Smooth muscle cell (in vitro differentiated cells): ENCODE measurements at regions not wholly inside any gene's neighbourhood (a gene's known extent, or its start where the extent isn't known, plus 50 kb on each side); places are given as distances from the start of the nearest gene placed in this dataset.
"Not testable (repeated sequence)": the region's sequence is repeated elsewhere in the genome, so short reads cannot be mapped to it uniquely, and the experiment has no call there.

Experiments
- DNase-seq: peaks from one replicate; lab custom pipeline; 2025; ENCODE audit not compliant: unreplicated experiment; lab: John Stamatoyannopoulos, UW
- H2AFZ ChIP-seq: fragments of 200-600 bp; sonication (generic); 2 replicates; pipeline ENCODE4 v1.6.0; 2016; ENCODE audit warnings: antibody characterized with exemption, low read depth, mild to moderate bottlenecking
- H3F3A ChIP-seq: fragments of 200-600 bp; sonication (generic); 2 replicates; pipeline ENCODE4 v1.6.0; 2017; ENCODE audit warnings: antibody characterized with exemption, low read depth
- H3K27ac ChIP-seq: fragments of 200-600 bp; sonication (generic); 2 replicates; pipeline ENCODE4 v1.5.1; 2016; ENCODE audit warnings: low read depth, mild to moderate bottlenecking
- H3K27me3 ChIP-seq: fragments of 200-600 bp; sonication (generic); 2 replicates; pipeline ENCODE4 v1.6.1; 2016; ENCODE audit warnings: low read depth, mild to moderate bottlenecking
- H3K36me3 ChIP-seq: fragments of 200-600 bp; sonication (generic); 2 replicates; pipeline ENCODE4 v1.5.1; 2016; ENCODE audit warnings: low read depth
- H3K4me1 ChIP-seq: fragments of 200-600 bp; sonication (generic); 2 replicates; pipeline ENCODE4 v1.5.1; 2016; ENCODE audit warnings: low read depth
- H3K4me2 ChIP-seq: fragments of 200-600 bp; sonication (generic); 2 replicates; pipeline ENCODE4 v1.6.0; 2016; ENCODE audit warnings: mild to moderate bottlenecking
- H3K4me3 ChIP-seq: fragments of 200-600 bp; sonication (generic); 2 replicates; pipeline ENCODE4 v1.5.1; 2016; ENCODE audit warnings: mild to moderate bottlenecking
- H3K79me2 ChIP-seq: fragments of 200-600 bp; sonication (generic); 2 replicates; pipeline ENCODE4 v1.6.0; 2016; ENCODE audit warnings: low read depth, mild to moderate bottlenecking
- H3K9ac ChIP-seq: fragments of 200-600 bp; sonication (generic); 2 replicates; pipeline ENCODE4 v1.6.0; 2016; ENCODE audit warnings: low read depth
- H3K9me3 ChIP-seq: fragments of 200-600 bp; sonication (generic); replicated peaks from 2 replicates; pipeline ENCODE4 v1.5.1; 2016; ENCODE audit warnings: low read depth
- H4K20me1 ChIP-seq: fragments of 200-600 bp; sonication (generic); 2 replicates; pipeline ENCODE4 v1.6.0; 2016; ENCODE audit warnings: low read depth
- WGBS: methylation state at CpG from one replicate; pipeline ENCODE4 v1.1.7; 2016; ENCODE audit warnings: low lambda C conversion rate; 5-methylcytosine and 5-hydroxymethylcytosine counted together
- TF ChIP-seq, protein P1 (sequence below): fragments of 200-600 bp; sonication (generic); IDR thresholded peaks from 2 replicates; pipeline ENCODE4 v1.5.1; 2017; ENCODE audit warnings: borderline replicate concordance, mild to moderate bottlenecking, antibody characterized with exemption; ENCODE audit not compliant: insufficient read depth, poor library complexity, severe bottlenecking

DNA sequence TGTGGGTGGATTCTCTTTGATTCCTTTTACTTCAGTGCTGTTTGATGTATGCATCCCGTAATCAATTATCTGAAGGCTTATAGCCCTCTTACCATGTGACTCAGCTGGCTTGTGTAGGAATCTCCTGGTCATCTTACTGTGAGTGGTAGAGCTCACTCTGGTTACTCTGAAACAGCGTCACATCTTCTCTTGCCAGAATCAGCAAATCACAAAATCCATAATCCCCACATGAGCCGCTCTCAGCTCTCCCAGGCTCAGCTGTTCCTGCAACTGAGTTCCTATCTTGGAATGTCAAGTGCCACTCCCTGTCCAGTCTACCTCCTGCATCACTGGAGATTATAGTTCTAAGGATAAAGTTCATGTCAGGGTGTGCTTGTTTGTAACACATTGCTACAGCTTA lies 278.0 kb downstream of the FBXO8 start:
- TF ChIP-seq, protein P1, sequence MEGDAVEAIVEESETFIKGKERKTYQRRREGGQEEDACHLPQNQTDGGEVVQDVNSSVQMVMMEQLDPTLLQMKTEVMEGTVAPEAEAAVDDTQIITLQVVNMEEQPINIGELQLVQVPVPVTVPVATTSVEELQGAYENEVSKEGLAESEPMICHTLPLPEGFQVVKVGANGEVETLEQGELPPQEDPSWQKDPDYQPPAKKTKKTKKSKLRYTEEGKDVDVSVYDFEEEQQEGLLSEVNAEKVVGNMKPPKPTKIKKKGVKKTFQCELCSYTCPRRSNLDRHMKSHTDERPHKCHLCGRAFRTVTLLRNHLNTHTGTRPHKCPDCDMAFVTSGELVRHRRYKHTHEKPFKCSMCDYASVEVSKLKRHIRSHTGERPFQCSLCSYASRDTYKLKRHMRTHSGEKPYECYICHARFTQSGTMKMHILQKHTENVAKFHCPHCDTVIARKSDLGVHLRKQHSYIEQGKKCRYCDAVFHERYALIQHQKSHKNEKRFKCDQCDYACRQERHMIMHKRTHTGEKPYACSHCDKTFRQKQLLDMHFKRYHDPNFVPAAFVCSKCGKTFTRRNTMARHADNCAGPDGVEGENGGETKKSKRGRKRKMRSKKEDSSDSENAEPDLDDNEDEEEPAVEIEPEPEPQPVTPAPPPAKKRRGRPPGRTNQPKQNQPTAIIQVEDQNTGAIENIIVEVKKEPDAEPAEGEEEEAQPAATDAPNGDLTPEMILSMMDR = no peak
- Histone ChIP-seq H3K9me3 (no peaks in the 10 kb centered on the region), H3K4me2 (peak overlapping the region; percentile 56), H3K27me3 (no peaks in the 10 kb centered on the region), H3F3A (no peaks in the 10 kb centered on the region), H3K27ac (peak overlapping the region; percentile 76), H3K4me1 (peaks cover 5% of the 10 kb centered on the region), H2AFZ (peak overlapping the region; percentile 71), H3K4me3 (no peak overlapping the region), H3K79me2 (no peaks in the 10 kb centered on the region), H4K20me1 (no peaks in the 10 kb centered on the region), H3K36me3 (no peaks in the 10 kb centered on the region), H3K9ac (no peak overlapping the region)
- WGBS = 22% methylated on average over 3 of the region's 3 CpGs
- DNase-seq = no peak

DNA sequence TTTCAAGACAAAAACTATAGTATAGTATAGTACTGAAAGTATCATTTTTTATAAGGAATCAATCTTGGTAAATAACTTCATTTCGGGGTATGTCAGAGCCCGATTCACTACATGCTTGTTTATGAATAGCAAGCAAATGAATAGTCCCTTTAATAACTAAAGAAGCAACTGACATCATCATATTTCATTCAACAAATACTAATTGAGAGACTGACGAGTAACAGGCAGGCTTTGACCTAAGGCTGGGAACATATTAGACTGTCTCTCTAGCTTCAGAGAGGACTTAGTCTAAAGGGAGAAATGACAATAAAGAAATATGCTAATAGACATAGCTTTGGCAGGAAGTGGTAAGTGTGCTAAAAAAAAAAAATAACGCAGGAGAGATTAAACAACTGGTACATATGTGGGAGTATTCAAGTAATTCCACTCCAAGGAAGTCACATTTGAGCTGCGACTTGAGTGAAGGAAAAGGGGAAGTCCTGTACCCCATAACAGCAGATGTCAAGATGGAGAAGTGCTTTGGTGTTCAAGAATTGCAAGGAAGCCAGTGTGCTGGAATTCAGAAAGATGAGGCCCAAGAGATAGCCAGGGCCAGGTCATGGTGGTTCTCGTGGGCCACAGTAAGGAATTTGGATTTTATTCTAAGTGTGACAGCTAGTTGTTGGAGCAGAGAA lies 284.9 kb downstream of the FBXO8 start:
- no peak overlapping the region for H3K9ac ChIP-seq
- no peak overlapping the region for H3K4me2 ChIP-seq
- H3K9me3 ChIP-seq = no peaks in the 10 kb centered on the region
- H3K4me1 ChIP-seq = no peaks in the 10 kb centered on the region
- H3K36me3 ChIP-seq = no peaks in the 10 kb centered on the region
- no peaks in the 10 kb centered on the region for H3K79me2 ChIP-seq
- H4K20me1 ChIP-seq = no peaks in the 10 kb centered on the region
- no peak overlapping the region for H3K27ac ChIP-seq
- H3F3A ChIP-seq = no peaks in the 10 kb centered on the region
- DNase-seq = no peak
- WGBS = 87% methylated on average over 6 of the region's 6 CpGs
- no peak overlapping the region for H2AFZ ChIP-seq
- TF ChIP-seq, protein P1 = no peak
- no peaks in the 10 kb centered on the region for H3K27me3 ChIP-seq
- H3K4me3 ChIP-seq = no peak overlapping the region

DNA sequence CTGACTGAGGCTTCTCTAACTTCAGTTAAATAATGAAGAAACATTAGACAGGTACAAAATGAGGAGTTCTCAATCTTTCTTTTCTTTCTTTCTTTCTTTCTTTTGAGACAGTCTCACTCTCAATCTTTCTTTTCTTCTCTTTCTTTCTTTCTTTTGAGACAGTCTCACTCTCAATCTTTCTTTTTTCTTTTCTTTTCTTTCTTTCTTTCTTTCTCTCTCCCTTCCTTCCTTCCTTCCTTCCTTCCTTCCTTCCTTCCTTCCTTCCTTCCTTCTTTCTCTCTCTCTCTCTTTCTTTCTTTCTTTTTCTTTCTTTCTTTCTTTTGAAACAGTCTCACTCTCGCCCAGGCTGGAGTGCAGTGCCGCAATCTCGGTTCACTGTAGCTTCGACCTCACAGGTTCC lies 287.7 kb downstream of the FBXO8 start:
- not testable (repeated sequence) for H4K20me1 ChIP-seq, H3K9ac ChIP-seq, H3K27ac ChIP-seq, DNase-seq, H3K4me1 ChIP-seq, H3K27me3 ChIP-seq, H3F3A ChIP-seq, H2AFZ ChIP-seq, H3K4me3 ChIP-seq, H3K79me2 ChIP-seq, H3K4me2 ChIP-seq, H3K9me3 ChIP-seq, H3K36me3 ChIP-seq
- 93% methylated on average over 4 of the region's 4 CpGs for WGBS

DNA sequence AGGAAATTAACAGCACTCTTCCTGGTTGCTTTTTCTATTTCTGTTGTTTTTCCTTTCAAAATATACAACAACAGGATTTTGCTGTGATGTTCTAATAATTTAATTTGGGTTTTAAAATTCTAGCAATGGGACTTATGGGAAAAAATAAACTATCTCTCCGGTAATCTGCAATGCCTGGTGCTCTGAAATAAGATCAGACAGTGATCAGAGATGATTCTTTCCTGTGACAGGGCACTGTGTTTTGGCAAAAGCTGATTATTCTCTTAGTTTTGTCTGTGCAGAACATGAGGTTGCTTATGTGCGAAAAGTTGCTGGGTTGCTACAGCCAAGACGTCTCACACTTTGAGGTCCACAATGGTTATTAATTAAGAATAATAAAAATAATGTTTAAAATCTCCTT lies 291.7 kb downstream of the FBXO8 start:
- Histone ChIP-seq H2AFZ (peak overlapping the region; percentile 31), H3K9ac (no peak overlapping the region), H3K27ac (peak overlapping the region; percentile 73), H3F3A (peaks cover 10% of the 10 kb centered on the region), H3K36me3 (no peaks in the 10 kb centered on the region), H3K27me3 (no peaks in the 10 kb centered on the region), H3K4me3 (no peak overlapping the region), H3K9me3 (no peaks in the 10 kb centered on the region), H3K4me2 (peak overlapping the region; percentile 77), H3K4me1 (peaks cover 9% of the 10 kb centered on the region), H4K20me1 (no peaks in the 10 kb centered on the region), H3K79me2 (peaks cover 17% of the 10 kb centered on the region)
- TF ChIP-seq, protein P1 = no peak
- DNase-seq = no peak
- WGBS = 65% methylated on average over 3 of the region's 3 CpGs
